H1 (cell line): ENCODE measurements at regions not wholly inside any gene's neighbourhood (a gene's known extent, or its start where the extent isn't known, plus 50 kb on each side); places are given as distances from the start of the nearest gene placed in this dataset.

Source experiments
- CHD1 ChIP-seq: IDR thresholded peaks from 2 replicates; pipeline ENCODE4 v1.6.1; 2012; ENCODE audit warnings: low read depth, low read length, improper control_type of control experiment
- CREB1 ChIP-seq: IDR thresholded peaks from 2 replicates; pipeline ENCODE4 v1.6.1; 2012; ENCODE audit warnings: inconsistent platforms
- CTBP2 ChIP-seq: IDR thresholded peaks from 2 replicates; pipeline ENCODE4 v1.7.0; 2011; ENCODE audit warnings: borderline replicate concordance, mild to moderate bottlenecking, moderate library complexity, mixed read lengths, low read length; ENCODE audit not compliant: insufficient read depth, insufficient read length
- JUND ChIP-seq: IDR thresholded peaks from 2 replicates; pipeline ENCODE4 v1.6.1; 2011; ENCODE audit warnings: mild to moderate bottlenecking, improper control_type of control experiment, low read length
- MAX ChIP-seq: IDR thresholded peaks from 2 replicates; pipeline ENCODE4 v1.6.1; 2012; ENCODE audit warnings: inconsistent platforms
- NANOG ChIP-seq: IDR thresholded peaks from 2 replicates; pipeline ENCODE4 v1.6.1; 2011; ENCODE audit warnings: low read length, low read depth, mild to moderate bottlenecking, inconsistent platforms; ENCODE audit not compliant: insufficient read depth, poor library complexity, severe bottlenecking
- POLR2A ChIP-seq, 2 experiments: IDR thresholded peaks; 1 replicate in 1 of 2; 2 replicates in 1 of 2; pipeline ENCODE4 v1.6.1; 2011; ENCODE audit warnings: low read depth in 2 of 2, low read length in 2 of 2, mild to moderate bottlenecking in 2 of 2; ENCODE audit errors: control extremely low read depth in 1 of 2
- RFX5 ChIP-seq: IDR thresholded peaks from 2 replicates; pipeline ENCODE4 v1.6.1; 2011; ENCODE audit warnings: low read depth, low read length, improper control_type of control experiment, borderline replicate concordance
- RXRA ChIP-seq: IDR thresholded peaks from 2 replicates; pipeline ENCODE4 v1.6.1; 2011; ENCODE audit warnings: low read depth, mild to moderate bottlenecking, low read length, moderate library complexity; ENCODE audit not compliant: insufficient read depth
- SUZ12 ChIP-seq: fragments of 200-600 bp; sonication (generic); IDR thresholded peaks from 2 replicates; pipeline ENCODE4 v1.6.1; 2012; ENCODE audit warnings: mild to moderate bottlenecking, inconsistent platforms, low read length, moderate library complexity, mixed read lengths
- TEAD4 ChIP-seq: IDR thresholded peaks from 2 replicates; pipeline ENCODE4 v1.6.1; 2012; ENCODE audit warnings: low read depth, low read length, inconsistent platforms, mixed read lengths
- TF ChIP-seq, protein P1 (sequence below): fragments of 300-600 bp; sonication (generic); IDR thresholded peaks from 2 replicates; pipeline ENCODE4 v1.7.1; 2012; ENCODE audit warnings: low read length, moderate library complexity, mild to moderate bottlenecking, inconsistent platforms; ENCODE audit not compliant: insufficient replicate concordance

- TF ChIP-seq, protein P1, sequence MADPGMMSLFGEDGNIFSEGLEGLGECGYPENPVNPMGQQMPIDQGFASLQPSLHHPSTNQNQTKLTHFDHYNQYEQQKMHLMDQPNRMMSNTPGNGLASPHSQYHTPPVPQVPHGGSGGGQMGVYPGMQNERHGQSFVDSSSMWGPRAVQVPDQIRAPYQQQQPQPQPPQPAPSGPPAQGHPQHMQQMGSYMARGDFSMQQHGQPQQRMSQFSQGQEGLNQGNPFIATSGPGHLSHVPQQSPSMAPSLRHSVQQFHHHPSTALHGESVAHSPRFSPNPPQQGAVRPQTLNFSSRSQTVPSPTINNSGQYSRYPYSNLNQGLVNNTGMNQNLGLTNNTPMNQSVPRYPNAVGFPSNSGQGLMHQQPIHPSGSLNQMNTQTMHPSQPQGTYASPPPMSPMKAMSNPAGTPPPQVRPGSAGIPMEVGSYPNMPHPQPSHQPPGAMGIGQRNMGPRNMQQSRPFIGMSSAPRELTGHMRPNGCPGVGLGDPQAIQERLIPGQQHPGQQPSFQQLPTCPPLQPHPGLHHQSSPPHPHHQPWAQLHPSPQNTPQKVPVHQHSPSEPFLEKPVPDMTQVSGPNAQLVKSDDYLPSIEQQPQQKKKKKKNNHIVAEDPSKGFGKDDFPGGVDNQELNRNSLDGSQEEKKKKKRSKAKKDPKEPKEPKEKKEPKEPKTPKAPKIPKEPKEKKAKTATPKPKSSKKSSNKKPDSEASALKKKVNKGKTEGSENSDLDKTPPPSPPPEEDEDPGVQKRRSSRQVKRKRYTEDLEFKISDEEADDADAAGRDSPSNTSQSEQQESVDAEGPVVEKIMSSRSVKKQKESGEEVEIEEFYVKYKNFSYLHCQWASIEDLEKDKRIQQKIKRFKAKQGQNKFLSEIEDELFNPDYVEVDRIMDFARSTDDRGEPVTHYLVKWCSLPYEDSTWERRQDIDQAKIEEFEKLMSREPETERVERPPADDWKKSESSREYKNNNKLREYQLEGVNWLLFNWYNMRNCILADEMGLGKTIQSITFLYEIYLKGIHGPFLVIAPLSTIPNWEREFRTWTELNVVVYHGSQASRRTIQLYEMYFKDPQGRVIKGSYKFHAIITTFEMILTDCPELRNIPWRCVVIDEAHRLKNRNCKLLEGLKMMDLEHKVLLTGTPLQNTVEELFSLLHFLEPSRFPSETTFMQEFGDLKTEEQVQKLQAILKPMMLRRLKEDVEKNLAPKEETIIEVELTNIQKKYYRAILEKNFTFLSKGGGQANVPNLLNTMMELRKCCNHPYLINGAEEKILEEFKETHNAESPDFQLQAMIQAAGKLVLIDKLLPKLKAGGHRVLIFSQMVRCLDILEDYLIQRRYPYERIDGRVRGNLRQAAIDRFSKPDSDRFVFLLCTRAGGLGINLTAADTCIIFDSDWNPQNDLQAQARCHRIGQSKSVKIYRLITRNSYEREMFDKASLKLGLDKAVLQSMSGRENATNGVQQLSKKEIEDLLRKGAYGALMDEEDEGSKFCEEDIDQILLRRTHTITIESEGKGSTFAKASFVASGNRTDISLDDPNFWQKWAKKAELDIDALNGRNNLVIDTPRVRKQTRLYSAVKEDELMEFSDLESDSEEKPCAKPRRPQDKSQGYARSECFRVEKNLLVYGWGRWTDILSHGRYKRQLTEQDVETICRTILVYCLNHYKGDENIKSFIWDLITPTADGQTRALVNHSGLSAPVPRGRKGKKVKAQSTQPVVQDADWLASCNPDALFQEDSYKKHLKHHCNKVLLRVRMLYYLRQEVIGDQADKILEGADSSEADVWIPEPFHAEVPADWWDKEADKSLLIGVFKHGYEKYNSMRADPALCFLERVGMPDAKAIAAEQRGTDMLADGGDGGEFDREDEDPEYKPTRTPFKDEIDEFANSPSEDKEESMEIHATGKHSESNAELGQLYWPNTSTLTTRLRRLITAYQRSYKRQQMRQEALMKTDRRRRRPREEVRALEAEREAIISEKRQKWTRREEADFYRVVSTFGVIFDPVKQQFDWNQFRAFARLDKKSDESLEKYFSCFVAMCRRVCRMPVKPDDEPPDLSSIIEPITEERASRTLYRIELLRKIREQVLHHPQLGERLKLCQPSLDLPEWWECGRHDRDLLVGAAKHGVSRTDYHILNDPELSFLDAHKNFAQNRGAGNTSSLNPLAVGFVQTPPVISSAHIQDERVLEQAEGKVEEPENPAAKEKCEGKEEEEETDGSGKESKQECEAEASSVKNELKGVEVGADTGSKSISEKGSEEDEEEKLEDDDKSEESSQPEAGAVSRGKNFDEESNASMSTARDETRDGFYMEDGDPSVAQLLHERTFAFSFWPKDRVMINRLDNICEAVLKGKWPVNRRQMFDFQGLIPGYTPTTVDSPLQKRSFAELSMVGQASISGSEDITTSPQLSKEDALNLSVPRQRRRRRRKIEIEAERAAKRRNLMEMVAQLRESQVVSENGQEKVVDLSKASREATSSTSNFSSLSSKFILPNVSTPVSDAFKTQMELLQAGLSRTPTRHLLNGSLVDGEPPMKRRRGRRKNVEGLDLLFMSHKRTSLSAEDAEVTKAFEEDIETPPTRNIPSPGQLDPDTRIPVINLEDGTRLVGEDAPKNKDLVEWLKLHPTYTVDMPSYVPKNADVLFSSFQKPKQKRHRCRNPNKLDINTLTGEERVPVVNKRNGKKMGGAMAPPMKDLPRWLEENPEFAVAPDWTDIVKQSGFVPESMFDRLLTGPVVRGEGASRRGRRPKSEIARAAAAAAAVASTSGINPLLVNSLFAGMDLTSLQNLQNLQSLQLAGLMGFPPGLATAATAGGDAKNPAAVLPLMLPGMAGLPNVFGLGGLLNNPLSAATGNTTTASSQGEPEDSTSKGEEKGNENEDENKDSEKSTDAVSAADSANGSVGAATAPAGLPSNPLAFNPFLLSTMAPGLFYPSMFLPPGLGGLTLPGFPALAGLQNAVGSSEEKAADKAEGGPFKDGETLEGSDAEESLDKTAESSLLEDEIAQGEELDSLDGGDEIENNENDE, result no peak
- TF ChIP-seq RFX5 (no peak), NANOG (no peak), CTBP2 (no peak), POLR2A (IDR thresholded peaks at IDR 0.05; ENCODE audit: control extremely low read depth in 1 of 2, low read depth in 2 of 2, low read length in 2 of 2) (no peak), SUZ12 (no peak), MAX (no peak), TEAD4 (no peak), RXRA (no peak), JUND (no peak), CHD1 (no peak), CREB1 (no peak)
- TF ChIP-seq, all 59 proteins: peak for 0
Observed at GRCh38 chr12:113755098-113755497, 211.0 kb downstream of the RBM19 start (continued).
